NCI-H82 treated with DMSO at 0.1 percent for 48 hours (cell line): ENCODE measurements at regions not wholly inside any gene's neighbourhood (a gene's known extent, or its start where the extent isn't known, plus 50 kb on each side); places are given as distances from the start of the nearest gene placed in this dataset.

Source experiments
- DNase-seq: peaks from one replicate; lab custom pipeline; 2025; ENCODE audit not compliant: unreplicated experiment; lab: John Stamatoyannopoulos, UW

DNA sequence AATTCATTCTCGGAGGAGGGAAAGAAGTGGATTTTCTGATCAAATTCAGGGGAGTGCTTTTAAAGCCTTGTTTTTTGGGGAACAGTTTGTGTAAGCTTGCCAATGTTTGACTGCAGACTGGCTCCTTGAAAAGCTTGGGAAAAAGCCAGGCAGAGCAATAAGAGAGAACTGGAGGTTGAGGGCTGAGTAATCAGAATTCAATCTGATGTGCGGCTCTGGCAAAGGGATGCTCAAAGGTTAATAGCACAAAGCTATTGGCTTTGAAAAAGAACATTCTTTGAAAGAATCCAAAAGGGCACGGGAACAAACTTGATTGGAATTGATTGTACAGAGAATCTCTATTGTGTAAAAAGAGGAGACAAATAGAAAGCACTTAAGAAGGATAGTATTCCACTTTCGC lies 279.3 kb downstream of the YTHDC2 start:
- DNase-seq: no peak

DNA sequence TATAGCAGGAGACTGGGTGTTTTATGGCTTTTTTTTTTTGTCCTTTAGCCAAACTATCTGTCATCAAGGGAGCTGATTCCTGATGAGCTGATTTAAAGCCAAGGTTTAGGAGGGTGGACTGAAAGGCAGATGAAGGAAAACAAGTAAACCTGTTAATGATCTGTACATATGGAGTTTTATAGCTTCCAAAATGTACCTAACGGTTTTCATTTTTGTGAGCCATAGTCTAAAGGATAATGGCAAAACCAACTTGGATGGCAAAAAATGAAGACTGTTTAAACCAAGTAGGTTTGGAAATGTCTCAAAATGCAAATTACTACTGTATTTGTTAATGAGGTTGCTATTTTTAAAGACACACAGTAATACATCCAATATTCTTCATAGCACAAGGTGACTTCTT lies 281.5 kb downstream of the YTHDC2 start:
- DNase-seq: no peak

DNA sequence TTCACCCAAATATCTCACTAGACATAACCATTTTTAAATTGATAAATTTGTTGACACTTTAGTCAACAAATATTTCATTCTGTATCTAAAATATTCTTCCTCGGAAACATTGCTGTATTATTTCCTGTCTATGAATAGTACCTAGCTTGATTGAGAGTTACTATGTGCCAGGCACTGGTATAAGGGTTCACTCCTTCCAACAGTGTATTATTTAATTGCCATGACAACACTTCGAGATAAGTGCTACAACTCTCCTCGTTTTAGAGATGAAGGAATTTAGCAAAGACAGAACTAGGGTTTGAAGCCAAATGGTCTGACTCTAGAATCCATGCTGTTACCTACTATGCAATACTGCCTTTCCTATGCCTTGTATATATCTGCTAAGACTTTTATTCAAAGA lies 287.2 kb downstream of the YTHDC2 start:
- no peak for DNase-seq

DNA sequence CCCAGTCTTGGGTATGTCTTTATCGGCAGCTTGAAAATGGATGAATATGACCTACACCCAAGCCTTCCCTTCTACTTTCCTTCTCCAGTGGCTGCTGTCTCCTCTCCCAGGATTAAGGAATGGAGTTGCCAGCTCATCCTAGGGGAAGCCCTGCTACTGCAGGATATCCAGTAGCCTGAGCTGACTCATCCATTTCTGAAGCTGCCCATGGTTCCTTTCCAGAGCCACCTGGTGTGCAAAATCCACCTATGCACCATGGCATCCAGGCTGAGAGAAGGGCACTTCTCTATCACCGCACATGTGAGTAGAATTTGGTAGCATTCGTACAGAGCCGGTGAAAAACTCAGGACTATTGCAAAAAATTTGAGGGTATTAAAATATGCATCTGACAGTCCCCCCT lies 290.8 kb downstream of the YTHDC2 start:
- DNase-seq: no peak

DNA sequence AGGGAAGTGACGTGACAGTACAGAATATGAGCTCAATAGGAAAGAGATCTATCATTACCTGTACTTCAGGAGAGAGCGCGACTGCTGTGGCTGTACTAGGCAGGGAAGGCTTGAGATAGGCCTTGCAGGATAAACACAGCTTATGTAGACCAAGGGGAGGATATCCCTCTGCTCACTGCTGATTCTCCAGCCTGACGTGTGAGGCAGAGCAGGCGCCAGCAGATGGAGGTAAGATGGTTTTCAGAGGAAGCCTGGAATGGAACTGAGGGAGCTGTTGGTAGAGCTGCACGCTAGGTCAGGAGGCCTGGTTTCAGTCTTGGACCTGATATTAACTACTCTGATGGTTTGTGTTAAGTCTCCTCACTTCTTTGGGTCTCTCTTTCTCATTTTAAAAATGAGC lies 291.4 kb downstream of the YTHDC2 start:
- no peak for DNase-seq

DNA sequence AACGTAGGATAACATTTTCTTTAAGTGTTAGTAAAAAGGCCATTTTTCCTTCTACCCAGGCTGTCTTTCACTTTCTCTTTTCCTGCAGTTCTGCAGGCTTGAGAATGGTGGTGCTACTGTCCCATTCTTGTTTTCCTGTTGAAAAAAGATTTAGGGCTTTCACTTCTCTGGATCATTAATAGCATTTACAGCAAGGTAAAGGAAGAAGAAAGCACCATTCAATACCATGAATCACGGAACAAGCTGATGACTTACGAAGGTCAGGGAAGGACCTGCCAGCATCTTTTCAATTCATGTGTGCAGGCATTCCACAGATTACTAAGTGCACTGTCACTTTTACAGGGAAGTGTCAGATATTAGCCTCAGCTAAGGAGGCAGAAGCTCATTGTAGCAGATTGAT lies 292.8 kb downstream of the YTHDC2 start:
- DNase-seq: no peak

DNA sequence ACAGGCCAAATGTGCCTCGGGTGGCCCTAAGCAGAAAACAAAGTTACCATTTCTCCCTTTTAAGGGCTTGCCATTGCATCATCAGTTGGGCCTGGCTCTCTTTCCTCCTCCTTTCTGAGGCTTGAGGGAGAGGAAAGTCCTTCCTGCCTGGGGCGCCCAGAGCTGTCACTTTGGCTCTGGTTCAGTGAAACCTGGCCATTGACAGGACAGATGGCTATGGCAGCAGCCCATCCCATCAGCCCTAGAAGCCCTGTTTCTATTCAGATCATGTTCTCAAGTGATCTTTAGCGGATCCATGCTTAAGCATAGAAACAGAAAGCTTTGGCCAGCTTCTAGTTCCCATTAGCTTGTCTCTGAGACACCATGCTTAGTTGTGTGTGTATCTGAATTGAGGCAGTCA lies 293.4 kb downstream of the YTHDC2 start:
- no peak for DNase-seq

DNA sequence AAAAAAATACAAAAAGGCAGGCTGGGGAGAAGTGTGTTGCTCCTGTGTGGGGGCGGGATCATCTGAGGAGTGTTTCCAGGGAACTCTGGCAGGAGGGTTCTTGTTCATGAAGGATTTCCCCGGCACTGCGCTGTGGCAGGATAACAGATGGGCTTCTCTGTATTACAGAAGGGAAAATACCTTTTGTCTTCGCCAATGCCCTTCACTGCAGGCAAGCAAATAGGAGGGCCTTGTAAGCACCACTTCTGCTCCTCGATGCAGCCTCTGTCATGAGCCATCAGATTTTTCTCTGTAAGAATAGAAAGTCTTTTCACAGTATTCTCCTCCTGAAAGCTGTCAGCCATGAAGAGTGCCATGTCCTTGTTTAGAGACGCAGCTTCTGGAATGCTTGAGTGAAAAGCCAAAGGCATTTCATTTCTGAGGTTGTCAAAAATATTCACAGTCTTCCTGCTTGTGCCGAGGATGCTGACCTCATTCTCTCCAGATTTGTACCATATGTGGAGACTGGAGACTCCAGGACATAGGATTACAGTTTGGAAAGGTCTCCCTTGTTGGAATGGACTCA lies 294.0 kb downstream of the YTHDC2 start:
- DNase-seq: peak; percentile 13

DNA sequence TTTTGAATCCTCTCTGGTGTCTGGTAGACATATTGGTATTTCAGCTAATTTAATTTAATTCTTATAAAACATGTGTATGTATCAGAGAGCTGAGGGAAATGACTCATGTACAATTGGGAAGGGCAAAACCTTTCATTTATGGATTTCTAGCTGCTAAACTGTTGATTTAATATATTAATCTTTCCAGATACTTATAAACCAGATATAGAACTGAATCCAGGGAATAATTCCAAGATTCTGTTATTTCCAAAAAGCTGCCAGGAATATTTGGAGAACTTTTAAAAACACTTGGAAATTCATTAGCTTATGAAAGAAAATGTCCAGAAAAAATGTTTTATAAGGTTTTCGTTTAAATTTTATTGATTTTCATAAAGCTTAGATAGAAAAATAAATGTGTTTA lies 295.5 kb downstream of the YTHDC2 start:
- DNase-seq: no peak

DNA sequence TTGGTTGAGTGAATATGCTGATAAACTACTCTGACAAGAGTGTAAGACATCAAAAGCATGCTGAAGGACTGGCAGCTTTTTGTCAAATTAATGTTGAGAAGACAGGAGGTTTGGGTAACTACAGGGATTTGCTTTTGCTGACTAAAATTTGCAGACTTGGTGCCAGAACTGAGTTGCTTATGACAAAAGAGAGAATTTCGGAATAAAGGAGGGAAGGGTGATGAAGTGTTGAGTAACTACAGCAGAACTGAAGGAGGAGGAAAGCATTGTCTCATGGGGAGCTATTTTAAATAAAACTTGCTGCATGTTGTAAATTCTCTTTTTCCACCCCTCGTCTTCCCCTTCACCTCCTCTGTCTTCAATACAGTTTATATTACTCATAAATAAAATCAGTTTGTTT lies 296.1 kb downstream of the YTHDC2 start:
- no peak for DNase-seq

DNA sequence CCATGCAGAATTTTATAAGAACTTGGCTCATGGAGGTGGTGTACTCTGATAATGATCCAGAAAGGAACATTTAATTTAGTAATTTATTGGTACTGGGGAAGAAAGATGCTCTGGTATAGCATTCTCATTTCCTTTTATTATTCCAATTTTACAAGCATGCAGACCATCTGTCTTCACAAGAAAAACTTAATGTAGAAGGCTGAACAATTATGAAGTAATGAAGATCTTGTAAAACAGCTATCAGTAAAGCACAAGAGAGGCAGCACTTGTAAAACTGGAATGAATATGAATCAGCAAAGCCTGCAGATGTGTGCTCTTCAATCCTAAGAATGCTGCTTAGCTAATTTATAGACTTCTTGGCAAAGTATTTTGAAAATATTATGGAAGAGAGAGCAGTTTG lies 300.0 kb downstream of the YTHDC2 start:
- no peak for DNase-seq

DNA sequence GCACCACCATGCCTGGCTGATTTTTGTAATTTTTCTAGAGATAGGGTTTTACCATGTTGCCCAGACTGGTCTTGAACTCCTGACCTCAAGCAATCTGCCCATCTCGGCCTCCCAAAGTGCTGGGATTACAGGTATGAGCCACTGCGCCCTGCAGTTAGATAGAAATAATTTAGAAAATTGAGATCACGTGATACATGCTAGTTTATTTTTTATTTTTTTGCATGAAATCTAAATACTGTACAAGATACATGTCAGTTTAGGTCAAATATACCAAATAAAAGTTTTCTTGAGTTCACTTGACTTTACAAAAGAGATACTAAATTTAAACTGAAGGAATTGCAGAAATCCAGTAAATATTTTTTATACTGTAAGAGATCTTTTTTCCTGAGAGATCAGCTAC lies 304.2 kb downstream of the YTHDC2 start:
- DNase-seq: no peak

DNA sequence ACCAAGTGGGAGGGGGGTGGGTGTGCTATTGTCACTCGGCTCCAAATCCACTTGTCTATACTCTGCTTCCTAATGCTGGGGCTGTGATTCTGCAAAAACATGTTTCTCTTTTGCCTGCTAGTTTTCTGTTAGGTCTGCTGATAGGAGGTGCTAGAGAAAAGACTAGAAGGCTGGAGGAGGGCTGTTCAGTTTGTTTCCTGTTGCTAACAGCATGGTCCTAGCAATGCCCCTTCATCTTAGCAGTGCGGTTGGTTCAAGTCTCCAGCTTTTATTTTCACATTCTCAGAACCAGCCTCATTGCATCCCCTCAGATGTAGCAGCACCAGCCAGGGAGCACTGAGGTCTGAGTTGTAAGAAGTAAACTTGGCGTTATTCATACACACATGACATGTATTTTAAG lies 310.2 kb downstream of the YTHDC2 start:
- DNase-seq: no peak

DNA sequence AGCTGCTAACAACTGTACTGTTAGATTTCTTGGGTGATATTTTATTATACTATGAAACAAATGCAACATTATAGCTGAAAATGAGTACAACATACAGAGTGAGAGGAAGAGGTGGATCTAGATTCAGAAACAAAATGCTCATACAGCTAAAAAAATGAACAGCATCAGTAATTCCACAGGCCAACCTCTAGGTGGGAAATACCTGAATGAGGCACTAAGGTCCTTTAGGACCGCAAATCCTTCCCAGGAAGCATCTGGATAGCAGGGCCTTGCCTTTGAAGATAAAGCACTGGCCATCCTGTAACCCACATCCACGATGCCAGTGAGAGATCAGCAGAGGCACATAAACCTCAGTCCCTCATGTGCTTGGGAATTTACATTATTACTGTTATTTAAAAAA lies 310.8 kb downstream of the YTHDC2 start:
- no peak for DNase-seq

DNA sequence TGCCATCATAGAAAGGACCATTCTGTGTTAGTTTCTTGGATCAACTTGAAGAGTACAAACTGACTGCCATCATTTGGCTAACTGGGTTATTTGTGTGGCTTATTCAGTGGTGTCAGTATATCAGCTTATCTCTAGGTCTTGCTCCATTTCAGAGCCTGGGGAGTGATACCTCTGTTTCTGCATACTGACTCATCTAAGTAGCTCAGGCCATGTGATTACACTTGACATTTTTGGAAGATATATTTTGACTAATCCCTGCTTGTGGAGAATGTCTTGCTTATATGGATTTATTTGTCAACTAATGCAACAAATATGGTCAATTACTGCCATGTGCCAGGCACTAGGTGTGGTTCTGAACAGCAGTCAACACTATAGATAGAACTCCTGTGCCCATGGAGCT lies 311.7 kb downstream of the YTHDC2 start:
- no peak for DNase-seq

DNA sequence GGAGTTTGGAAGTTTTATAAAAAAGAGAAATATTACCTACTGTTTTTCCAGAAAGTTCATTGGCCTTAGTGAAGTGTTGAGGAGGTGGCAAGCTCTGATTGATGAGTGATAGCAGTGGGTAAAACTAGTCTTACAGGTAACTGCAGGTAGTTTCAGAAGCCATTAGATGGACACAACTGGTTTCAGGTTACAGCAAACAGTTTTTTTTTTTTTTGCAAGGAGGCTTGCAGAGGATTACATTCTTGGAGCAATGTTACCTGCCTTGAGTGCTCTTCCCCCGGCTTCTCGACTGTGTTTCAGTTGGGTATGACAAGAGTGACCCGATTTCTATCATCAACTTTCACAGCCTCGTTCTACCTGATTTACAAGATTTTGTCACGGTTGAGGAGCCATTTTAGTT lies 333.4 kb downstream of the YTHDC2 start:
- DNase-seq: no peak

DNA sequence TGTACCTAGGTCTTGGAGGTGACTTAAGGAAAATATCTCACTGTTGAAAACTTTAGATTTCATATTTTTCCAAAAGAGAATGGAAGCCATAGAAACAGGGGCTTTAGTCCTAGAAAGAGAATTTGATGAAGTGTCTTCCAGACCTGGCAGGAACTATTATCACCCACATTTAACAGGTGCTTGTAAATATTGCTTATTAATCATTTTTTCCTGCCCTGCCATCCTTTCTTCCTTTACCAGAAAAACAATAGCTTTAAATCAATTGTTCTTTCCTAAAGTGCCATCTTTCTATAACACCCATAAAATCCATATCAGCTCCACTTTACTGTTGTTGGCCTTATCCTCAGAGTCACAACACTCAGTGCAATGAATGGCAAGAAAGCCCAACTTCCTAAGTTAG lies 350.9 kb downstream of the YTHDC2 start:
- no peak for DNase-seq

DNA sequence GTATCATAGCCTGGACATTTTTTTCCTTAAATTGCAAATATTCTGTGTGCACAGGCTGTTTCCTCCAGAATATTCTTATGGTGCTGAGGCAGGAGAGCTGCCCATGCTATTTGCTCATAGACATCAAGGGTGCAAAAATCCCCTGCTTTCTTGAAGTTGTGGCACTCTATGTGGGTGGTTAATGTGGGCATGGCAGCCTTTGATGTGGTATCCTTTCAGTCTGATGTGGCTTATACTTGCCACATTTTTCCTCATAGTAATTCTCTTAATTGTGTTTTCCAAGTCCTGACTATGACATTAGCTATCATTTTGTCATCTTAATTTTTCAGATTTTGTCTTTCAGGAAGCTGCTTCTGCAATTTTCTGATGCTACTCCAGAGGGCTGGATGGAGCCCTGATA lies 353.3 kb downstream of the YTHDC2 start:
- DNase-seq: no peak

DNA sequence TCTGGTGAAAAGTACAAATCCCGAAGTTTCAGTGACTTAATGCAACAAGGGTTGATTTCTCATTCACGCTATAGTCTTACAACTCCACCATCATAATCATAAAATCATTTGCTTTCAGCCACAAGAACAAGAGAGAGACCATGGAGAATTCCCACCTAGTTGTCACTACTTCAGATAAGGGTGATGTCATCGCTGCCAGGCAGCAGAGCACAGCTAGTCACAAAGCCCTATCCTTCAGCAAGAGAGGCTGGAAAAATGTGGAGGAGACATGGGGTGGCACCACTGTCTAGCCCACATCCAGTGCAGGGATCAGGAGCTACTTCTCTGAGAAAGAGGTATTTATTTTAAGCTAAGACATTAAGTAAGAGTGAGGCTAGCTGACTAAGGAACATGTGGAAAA lies 356.1 kb downstream of the YTHDC2 start:
- no peak for DNase-seq

DNA sequence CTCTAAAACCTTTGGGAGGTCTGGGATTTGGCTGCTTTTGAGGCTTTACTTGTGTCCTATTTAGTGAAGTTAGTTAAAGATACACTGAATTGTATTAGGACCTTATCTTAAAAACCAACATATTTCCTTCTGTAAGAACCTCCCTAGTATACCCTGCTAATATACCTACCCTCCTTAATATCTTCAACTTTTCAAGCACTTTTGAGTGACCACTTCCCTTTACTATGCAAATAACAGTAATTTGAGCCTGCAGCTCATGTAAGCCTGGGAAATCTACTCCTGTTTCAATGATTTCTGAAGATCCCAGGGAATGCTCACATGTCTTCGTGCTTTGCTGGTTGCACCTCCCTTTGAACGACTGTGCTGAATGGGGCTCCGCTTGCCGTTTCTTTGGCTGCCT lies 358.5 kb downstream of the YTHDC2 start:
- no peak for DNase-seq

DNA sequence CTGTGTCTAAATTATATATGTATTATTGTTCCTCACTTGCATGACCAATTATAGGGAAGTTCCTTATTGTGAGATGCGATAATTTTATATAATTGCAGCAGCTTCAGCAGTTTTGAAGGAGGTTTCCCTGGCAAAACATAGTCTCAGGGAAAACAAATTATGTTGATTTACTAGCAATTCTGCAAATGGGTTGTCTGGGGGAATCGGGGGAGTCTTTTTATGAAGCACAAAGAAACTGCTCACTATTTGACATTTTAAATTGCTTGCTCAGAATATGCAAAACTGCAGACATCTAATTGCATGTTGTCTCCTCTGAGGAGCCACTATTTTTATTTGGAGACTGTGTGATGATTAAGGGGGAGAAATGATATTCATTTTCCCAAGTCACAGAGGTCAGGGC lies 361.6 kb downstream of the YTHDC2 start:
- DNase-seq: no peak

DNA sequence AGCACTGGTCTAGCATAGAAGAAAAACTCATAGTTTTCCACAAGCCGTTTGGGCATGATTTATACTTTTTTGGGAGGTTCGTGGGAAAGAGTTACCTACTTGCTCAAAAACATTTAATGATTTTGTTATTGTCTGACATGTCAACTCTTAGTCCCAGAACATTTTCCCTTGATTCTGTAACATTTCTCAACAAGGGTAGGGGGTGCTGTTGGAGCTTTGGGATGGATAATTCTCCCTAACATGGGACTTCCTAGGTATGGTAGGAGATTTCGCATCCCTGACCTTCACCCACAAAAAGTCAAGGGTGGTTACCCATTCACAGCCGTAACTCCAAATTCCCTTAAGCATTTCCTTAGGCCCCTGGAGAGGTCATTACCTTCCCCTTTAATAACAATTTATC lies 378.0 kb downstream of the YTHDC2 start:
- no peak for DNase-seq

DNA sequence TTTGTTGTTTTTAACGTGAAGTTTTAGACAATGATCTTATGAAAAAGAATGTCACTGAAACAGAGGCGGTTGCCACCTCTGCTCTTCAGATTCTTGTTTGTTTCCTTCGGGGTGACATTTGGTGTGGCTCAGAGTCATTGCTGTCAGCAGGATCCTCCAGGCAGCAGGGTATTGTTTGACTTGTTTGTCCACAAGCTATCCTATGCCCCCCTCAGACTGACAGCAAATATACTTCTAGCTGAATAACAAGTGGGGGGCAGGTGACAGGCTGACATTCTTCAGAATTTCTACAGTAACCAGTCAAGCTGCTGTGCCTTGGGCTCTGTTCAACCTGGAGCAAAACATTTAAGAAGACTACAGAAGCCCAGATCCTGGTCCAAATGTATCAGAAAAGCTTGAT lies 383.3 kb downstream of the YTHDC2 start:
- no peak for DNase-seq

DNA sequence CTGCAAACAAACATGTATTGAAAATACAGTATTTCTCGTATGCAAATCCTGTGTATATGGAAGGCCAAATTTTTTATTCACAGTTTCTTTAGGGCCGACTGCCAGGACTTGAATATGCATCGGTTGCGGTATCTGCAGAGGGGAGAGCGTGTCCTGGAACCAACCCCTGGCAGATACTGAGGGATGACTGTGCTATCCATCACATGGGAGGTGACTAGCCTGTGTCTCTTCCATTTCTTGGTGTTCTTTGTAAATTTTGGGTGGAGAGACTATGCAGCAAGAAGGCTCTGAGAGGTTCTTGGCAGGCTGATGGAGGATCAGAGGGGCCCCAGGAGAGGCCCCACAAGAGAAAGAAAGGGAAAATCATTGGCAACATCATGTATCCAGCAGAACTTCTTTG lies 384.3 kb downstream of the YTHDC2 start:
- DNase-seq: no peak
